ENCODE measurements at regions not wholly inside any gene's neighbourhood (a gene's known extent, or its start where the extent isn't known, plus 50 kb on each side); places are given as distances from the start of the nearest gene placed in this dataset.

- TF ChIP-seq POLR2A (IDR thresholded peaks at IDR 0.05) (no peak), CTCF (IDR thresholded peaks at IDR 0.05) (peak in 3 of 4 donors; percentile 36 to 43 (median 37))
Measured at GRCh38 chr1:18556364-18556763, 74.3 kb upstream of the PAX7 start.
